ENCODE measurements at regions not wholly inside any gene's neighbourhood (a gene's known extent, or its start where the extent isn't known, plus 50 kb on each side); places are given as distances from the start of the nearest gene placed in this dataset.

DNA sequence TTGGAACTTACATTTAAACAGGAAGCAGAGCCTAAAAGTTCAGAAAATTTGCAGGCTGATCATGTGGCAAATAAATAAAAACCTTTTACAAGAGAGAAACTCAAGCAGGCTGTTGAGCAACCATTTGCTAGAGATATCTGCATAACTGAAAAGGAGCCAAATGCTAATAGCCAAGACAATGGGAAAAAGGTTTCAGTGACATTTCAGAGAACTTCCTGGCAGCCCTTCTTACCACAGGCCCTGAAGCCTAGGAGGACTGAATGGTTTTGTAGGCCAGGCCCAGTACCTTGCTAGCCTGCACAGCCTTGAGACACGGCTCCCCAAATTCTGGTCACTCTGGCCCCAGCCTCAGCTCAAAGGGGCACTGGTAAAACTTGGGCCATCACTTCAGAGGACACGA lies 945.1 kb downstream of the ADGRL3 start:
- H3K4me3 ChIP-seq (replicated peaks; ENCODE audit: low read depth, low read length): no peak overlapping the region
- no peaks in the 10 kb centered on the region for H3K36me3 ChIP-seq (ENCODE audit: control insufficient read depth, insufficient read depth, low read length)
- TF ChIP-seq CTCF (IDR thresholded peaks at IDR 0.05; ENCODE audit: insufficient read depth, low read length, poor library complexity, severe bottlenecking): no peak
- no peak for DNase-seq (ENCODE audit: extremely low read depth, insufficient read length)
- H3K27me3 ChIP-seq (replicated peaks; ENCODE audit: control insufficient read depth, insufficient read depth, low read length): no peaks in the 10 kb centered on the region

GRCh38 chr4:62144431-62144830 lies 944.3 kb downstream of the ADGRL3 start:
- H3K27me3 ChIP-seq (replicated peaks; ENCODE audit: control insufficient read depth, insufficient read depth, low read length): no peaks in the 10 kb centered on the region

DNA sequence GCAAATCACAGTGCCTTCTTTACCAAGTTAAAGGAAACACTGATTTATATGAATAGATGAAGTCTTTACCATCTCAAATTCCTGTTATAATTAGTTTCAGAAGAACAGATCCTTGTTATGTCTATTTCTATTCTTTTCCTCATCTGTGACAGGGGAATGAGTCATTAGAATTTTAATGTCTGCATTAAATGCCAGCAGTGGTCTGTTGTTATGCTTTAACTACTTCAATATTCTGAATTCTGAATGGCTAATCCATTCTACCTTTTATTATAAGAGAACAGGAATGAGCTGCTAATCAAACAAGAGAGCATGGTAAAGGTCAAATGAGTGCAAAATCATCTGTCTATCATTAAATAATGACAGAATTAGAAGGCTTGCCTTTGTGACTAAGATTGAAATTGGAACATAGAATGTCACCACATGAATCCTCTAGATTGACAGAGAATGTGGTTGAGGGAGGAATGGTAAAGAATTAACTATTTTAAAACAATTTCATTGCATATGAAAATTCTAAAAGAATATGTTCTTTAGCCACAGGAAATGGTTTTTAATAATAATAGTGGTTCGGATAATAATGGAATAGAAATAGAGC lies 935.5 kb downstream of the ADGRL3 start:
- no peaks in the 10 kb centered on the region for H3K36me3 ChIP-seq (ENCODE audit: control insufficient read depth, insufficient read depth, low read length)
- no peak for DNase-seq (ENCODE audit: extremely low read depth, insufficient read length)
- no peak for TF ChIP-seq CTCF (IDR thresholded peaks at IDR 0.05; ENCODE audit: insufficient read depth, low read length, poor library complexity, severe bottlenecking)
- H3K4me3 ChIP-seq (replicated peaks; ENCODE audit: low read depth, low read length): no peak overlapping the region
- H3K27me3 ChIP-seq (replicated peaks; ENCODE audit: control insufficient read depth, insufficient read depth, low read length): no peaks in the 10 kb centered on the region

More at GRCh38 chr4:62144431-62144830, 944.3 kb downstream of the ADGRL3 start:
- no peak for TF ChIP-seq CTCF (IDR thresholded peaks at IDR 0.05; ENCODE audit: insufficient read depth, low read length, poor library complexity, severe bottlenecking)
- no peak overlapping the region for H3K4me3 ChIP-seq (replicated peaks; ENCODE audit: low read depth, low read length)
- DNase-seq (ENCODE audit: extremely low read depth, insufficient read length): no peak
- no peaks in the 10 kb centered on the region for H3K36me3 ChIP-seq (ENCODE audit: control insufficient read depth, insufficient read depth, low read length)

DNA sequence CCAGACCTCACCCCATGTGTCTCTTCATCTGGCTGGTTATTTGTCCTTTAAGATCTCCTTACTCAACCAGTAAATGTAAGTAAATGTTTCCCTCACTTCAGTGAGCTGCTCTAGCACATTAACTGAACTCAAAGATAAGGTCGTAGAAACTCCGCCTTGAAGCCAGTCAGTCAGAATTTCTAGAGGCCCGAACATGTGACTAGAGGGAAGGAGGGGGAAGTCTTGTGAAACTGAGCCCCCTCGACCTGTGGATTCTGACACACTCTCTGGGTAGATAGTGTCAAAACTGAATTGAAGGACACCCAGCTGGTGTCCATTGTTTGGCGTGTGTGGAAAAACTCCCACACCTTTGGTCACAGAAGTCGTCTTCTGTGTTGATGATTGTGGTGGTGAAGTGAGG lies 933.9 kb downstream of the ADGRL3 start:
- TF ChIP-seq CTCF (IDR thresholded peaks at IDR 0.05; ENCODE audit: insufficient read depth, low read length, poor library complexity, severe bottlenecking): no peak
- H3K27me3 ChIP-seq (replicated peaks; ENCODE audit: control insufficient read depth, insufficient read depth, low read length): no peaks in the 10 kb centered on the region
- H3K36me3 ChIP-seq (ENCODE audit: control insufficient read depth, insufficient read depth, low read length): no peaks in the 10 kb centered on the region
- DNase-seq (ENCODE audit: extremely low read depth, insufficient read length): no peak
- H3K4me3 ChIP-seq (replicated peaks; ENCODE audit: low read depth, low read length): no peak overlapping the region

DNA sequence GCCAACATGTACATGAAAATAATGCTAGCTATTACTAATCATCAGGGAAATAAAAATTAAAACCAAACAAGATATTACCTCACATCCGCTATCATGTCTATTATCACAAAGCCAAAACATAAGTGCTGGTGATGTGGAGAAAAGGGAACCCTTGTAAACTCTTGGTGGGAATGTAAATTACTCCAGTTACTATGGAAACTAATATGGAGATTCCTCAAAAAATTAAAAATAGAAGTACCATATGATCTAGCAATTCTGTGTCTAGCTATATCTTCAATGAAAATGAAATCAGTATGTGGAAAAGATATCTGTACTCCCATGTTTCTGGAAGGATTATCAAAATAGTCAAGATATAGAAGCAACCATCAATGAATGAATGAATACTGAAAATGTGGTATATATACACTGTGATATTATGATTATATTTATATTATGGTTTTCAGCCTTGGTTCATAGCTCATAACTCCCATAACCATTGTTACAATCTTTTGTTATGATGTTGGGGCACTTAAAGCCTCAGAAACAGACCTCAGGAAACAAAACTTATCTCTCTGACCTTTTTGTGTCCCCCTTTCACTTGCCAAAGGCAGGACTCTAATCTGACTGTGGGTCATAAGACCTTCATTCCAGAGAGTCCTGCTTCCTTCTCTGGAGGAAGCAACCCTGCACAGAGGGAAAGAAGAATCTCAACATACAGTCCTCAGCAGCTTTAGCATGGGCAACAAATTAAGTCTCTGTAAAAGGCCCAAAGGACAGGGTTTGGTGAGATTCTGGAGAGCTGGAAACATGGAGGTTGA lies 933.2 kb downstream of the ADGRL3 start:
- Histone ChIP-seq H3K36me3 (ENCODE audit: control insufficient read depth, insufficient read depth, low read length) (no peaks in the 10 kb centered on the region), H3K27me3 (replicated peaks; ENCODE audit: control insufficient read depth, insufficient read depth, low read length) (no peaks in the 10 kb centered on the region), H3K4me3 (replicated peaks; ENCODE audit: low read depth, low read length) (no peak overlapping the region)
- TF ChIP-seq CTCF (IDR thresholded peaks at IDR 0.05; ENCODE audit: insufficient read depth, low read length, poor library complexity, severe bottlenecking): no peak
- DNase-seq (ENCODE audit: extremely low read depth, insufficient read length): no peak

Data from GM06990 (cell line).